GM21381 (cell line): ENCODE measurements at regions not wholly inside any gene's neighbourhood (a gene's known extent, or its start where the extent isn't known, plus 50 kb on each side); places are given as distances from the start of the nearest gene placed in this dataset.

ENCODE experiments used
- ATAC-seq: cut with Tn5 transposase; IDR thresholded peaks from one replicate; pipeline ENCODE4 v1.9.1; 2021; ENCODE audit warnings: mild to moderate bottlenecking, moderate library complexity; ENCODE audit not compliant: unreplicated experiment

DNA sequence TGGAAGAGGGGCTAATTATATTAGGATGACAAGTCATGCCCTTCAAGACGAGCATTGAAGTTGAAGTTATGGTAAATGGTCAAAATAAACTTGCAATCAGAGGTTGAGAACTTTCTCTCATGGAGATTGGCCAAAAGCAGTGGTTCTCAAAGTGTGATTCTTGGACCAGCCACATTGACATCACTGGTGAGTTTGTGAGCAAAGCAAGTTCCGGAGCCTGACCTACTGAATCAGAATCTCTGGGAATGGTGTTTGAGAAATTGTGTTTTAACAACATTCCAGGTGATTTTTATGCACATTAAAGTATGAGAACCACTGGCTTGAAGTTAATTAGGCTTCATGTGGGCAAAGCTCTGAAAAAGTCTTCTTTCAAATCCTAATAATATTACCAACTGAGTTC, 403.5 kb downstream of the ZSWIM6 start:
- ATAC-seq: no peak

DNA sequence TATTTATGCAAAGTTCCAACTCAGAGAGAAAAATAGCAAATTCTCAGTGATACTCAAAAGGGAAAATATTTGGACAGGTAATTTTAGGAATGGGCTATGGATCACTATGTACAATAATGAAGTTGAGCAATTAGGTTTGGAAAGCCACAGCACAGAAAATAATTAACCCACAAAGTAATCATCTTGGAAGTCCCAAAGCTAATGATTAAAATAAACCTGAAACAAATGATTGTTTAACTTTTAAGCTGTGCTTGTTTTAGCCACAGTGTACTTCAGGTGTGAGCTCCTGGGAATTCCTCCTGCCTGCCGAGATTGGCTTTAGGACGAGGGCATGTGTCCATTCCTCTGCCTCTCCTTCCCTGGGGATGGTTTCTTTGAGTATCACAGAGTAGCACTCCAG, 403.9 kb downstream of the ZSWIM6 start:
- ATAC-seq: no peak

DNA sequence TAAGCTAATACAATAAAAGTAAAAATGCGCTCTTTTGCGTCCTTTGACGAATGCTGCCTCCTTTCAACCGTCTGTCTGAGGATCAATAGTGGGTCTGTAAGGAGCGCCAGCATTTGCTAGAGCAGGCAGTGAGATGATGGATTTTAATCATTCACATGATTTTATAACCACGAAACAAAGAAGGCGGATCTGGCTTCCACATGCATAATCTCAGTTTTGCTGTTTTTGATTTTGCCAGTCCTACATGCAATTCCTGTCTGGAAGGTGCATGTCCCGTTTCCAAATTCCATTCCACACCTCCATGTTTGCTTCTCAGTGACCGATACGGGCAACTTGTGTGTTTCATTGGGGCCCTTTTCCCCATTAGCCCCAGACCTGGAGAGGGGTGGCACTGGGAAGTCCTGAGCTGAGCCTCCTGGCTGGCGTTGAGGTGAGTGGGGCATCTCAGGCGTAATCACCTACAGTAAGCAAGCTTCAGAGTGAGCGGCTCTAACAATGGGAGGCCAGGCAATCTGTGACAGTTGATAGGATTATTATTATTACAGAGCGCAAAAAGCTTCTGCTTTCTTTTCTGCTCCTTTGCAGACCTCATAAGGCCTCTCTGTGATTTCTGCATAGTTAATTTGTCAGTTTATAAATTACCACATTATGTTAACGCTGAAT, 405.4 kb downstream of the ZSWIM6 start:
- ATAC-seq: no peak

DNA sequence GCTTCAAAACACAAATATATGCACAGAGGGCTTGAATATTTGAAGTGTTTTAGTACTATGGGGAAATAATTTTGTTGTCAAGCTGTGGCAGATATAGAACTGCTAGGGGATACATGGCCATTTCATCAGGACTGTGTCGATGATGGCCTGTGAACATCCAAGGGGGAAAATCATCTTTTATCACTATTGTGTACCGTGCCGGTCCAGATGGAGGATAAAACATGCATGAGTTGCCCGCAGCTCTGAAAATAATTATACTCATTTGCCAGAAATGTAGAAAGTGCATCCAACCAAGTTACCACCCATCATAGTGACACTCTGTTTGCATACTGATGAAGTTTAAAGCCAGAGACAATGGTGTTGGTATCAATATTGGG, 405.9 kb downstream of the ZSWIM6 start:
- no peak for ATAC-seq

DNA sequence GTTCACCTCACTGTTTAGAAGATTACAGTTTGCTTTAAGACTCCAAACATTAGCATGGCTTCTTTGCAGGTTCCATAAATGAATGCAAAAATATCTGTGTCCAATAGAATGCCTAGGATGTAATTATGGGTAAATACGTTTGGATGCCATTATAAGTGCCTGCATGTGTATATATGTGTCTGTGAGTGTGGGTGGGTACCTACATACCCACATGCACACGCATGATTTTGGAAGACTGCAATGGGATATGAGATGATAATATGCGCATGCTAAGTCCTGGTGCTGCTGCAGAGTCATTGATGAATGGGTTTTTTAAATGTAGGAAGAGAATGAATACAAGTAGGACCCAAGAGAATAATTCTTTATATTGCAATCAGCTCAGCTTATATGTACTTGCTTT, 406.4 kb downstream of the ZSWIM6 start:
- ATAC-seq: no peak

DNA sequence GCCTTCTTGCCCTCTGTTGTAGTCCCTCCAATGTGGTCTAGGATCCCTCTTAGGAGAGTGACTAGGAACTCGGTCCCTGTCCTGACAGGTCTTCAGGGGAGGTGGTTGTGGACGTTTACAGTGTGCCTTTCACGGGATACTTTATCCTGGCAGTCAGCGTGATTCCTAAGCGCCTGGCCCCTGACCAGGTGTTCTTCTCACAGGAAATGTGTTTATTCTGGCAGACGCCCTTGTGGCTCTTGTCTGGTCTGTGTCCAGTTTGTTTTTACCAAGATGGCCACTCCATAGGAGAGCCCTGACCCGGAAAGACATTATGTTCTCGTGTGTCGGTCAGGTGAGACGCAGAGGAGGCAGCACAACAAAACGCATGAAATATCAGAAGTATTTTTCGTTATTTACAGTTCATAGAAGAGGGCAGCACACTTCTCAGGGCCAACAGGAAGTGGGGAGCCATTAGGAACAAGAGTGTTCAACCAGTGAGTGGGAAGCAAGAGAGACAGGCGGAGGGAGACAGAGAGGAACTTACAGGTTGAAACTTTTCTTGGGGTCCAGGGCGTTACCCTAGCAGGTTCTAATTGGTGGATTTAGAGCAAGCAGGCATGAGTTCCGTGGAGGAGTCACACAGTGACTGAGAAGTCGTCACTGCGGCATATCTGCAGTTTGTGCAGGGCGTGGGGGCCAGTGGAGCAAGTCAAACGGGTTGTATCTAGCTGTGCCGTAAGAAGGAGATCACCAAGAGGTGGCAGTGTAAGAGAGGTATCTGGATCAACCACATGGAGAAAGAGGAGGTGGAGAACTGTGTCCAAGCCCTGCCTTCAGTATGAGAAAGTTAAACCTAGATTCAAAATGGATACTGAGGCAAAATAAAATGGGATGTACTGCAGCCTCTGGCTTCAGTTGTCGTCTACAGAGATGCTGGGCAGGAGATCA, 412.9 kb downstream of the ZSWIM6 start:
- no peak for ATAC-seq

DNA sequence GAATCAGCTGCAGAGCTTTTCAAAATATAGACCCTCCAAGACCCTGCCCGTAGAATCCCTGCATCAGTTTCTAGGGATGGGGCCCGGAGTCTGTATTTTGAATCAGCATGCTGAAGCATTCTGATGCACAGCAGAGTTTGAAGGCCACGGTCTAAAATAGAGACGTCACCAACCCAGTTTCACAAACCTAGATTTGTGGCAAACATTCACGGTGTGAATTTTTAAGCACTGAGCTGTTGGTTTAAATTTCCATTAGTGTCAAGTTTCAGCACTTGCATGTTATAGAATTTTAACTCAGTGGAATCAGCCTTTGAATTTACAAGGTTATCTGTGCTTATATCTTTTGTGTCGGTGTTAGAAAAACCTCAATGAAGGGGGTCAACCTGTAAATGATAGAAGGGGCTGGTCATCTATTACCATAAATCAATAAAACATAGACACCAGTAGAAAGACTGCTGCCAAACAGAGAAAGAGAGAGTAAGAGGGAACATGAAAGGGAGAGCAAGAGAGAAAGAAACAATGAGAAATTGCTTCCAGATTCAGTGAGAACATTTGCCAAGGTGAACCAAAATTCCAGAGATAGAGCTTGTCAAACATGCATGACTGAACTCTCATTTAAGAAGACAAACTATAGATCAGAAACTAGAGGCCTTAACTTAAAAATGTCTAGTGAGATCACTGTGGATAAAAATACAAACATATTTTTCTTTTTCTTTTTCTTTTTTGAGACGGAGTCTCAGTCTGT, 414.9 kb downstream of the ZSWIM6 start:
- ATAC-seq: no peak

DNA sequence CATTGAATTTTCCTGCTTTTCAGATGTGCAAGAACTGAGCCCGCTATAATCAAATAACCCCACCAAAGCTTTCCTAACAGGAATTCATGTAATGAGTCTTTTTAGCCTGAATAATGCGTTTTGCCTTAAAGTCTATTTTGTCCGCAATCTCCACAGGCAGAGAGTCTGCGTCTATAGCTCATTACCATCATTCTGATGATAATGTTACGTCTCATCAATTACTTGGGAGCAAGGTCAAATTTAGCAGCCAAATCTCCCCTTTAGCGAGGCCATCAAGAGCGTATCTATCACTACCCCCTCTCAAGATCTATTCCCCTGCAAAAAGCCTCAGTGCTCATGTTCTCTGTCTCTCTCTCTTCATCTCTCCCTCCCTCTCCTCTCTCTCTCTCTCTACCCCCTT, 416.1 kb downstream of the ZSWIM6 start:
- no peak for ATAC-seq

DNA sequence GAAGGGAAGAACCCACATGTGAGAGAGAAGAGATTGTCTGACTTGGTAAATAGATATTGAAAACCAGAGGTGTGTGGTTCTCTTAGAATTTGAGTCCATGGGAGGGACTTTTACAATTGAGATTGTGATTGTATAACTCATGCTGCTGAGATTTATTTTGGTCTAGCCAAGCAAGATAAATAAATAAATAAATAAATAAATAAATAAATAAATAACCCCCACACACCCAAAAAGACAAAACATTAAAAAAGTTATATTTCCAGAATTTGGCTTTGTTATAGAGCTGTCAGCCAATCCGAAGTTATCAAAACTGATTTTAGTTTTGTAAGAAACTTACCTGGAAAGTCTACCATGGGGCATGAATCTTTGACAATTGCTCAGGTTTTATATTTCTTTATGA, 416.6 kb downstream of the ZSWIM6 start:
- ATAC-seq: no peak

DNA sequence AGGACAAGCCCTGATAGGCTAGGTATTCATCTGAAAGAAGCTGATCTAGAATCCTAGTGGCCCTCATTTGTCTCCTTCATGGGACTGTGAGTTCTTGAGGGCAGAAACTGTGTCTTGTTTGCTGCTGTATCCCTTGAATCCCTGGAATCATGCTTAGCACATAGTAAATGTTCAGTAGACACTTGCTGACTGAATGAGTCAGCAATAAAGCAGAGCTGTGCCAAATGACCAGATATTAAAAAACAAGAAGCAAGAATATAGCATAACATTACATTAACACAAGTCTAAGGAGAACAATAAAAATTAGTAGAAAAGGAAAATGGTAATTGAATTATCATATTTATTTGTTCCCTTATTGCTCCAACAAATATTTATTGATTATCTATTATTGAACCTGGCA, 420.5 kb downstream of the ZSWIM6 start:
- ATAC-seq: no peak

DNA sequence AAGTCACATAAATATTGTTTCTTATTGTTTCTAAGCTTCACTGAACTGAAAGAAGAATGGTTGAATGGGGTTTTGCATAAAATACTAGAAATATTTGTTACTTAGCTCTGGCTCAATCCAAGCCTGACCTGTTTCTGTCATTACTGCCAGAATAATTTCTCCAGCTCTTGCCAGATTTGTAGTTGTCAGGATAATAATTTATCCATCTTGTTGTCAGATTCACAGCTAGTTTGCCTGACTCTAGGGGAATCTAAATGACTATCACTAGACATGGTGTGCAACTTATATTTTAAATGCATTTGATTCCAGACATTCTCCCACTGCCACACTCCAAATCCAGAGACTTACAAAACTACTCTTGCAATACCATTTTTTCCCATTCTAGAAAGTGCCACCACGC, 422.7 kb downstream of the ZSWIM6 start:
- ATAC-seq: no peak

DNA sequence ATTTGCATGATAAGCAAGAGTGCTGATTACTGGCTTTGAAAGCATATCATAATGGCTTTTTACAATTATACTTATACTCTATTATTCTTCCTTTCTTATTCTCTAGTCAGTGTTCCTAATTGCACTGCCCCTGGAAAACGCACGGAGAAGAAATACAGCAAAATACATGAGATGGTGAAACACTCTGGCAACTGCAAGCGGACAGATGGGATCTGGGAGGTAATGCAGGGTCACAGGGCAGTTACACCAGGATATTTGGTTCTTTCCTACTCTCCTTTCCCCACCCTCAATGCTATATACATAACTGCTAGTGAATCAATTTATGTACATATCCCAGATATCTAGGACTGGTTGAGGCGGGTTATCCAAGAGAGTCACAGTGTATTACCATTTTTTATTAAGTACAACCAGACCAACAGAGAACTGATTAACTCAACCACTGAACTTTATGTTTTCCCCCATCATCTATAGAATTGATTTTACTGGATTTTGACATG, 423.7 kb downstream of the ZSWIM6 start:
- no peak for ATAC-seq

DNA sequence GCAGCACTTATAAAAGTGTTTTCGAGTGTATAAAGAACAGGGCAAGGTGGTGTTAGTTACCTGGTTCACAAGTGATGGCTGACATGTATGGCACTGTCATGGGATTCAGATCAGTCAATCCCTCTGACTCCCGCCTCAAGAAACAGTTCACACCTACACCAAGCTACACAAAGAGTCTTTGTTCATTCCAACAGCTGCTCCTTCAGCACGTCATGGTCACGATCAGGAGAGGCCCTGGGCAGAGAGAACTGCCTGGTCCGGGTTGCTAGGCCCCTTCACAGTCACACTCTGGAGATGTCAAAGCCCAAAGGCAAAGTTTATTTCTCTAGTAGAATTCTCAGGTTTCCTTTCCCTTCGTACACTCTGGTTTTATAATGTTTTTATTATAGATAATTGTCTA, 426.7 kb downstream of the ZSWIM6 start:
- ATAC-seq: no peak

DNA sequence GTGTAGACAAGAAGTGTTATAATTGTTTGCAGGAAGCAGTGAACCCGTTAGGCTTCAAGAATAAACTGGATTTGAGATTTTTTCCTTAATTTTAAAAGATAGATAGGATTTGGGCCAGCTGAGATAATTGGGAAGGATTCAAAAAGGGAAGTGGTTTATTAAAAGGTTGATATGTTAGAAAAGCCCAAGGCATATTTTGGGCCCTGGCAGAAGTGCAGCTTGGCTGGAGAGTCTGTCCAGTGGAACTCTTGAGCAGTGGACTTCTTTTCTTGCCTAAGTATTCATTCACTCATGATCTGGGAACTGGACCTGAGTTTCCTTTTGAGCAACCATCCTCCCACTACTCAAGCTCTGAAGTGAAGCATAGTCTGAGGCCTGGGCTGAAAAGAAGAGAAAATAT, 433.4 kb downstream of the ZSWIM6 start:
- no peak for ATAC-seq

DNA sequence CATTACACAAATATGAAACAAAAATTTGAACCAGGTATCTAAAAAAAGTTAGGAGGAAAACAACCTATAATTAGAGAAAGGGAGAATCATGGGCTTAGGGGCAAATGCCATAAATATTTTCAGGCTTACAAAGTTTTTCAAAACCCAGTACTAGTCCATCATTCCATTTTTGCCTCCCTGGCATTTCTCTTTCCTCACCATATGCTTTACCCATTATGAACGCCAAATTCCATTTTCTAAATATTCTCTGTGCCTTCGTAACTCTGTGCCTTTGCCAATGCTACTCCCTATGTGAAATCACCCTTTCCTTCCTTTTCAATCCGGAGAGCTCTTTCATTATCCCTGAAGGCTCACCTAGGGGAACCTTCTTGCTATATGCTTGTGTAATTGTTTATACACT, 434.1 kb downstream of the ZSWIM6 start:
- no peak for ATAC-seq

DNA sequence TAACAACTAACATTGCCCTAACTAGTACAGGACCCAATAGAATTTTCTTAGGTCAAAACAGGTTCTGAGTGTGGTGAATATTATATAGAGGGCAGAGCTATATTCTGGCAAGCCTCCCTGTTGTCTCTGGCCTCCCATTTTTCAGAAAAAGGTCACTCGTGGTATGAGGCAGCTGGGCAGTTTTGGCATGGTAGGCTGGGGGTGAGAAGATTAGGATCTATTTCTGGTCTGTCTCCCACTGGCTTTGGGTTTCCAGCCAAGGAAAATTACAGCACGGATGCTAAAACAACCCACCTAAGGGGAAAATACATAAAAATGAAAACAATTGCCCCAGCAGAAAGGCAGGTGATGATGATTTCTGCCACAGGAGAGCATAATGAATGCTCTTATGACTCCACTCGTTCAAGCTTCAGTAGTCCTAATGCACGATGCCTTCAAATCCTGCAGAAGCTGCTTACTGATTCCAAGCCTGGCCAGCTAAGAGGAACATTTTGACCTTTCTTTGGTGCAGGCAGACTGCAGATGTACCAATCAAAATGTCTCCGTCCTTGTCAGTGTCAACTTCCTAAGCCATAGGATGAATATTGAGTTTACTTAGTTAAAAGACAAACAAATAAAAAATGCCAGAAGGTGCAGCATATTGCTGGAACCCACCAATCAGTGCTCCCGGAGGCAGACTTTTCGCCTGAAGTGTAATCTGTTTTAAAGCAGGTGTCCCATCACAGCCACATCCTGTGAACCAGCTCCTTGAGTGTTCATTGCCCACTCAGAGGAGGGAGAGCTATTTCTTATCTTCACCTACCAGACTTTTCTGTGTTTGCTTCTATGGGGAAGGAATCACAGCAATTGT, 435.4 kb downstream of the ZSWIM6 start:
- ATAC-seq: no peak

DNA sequence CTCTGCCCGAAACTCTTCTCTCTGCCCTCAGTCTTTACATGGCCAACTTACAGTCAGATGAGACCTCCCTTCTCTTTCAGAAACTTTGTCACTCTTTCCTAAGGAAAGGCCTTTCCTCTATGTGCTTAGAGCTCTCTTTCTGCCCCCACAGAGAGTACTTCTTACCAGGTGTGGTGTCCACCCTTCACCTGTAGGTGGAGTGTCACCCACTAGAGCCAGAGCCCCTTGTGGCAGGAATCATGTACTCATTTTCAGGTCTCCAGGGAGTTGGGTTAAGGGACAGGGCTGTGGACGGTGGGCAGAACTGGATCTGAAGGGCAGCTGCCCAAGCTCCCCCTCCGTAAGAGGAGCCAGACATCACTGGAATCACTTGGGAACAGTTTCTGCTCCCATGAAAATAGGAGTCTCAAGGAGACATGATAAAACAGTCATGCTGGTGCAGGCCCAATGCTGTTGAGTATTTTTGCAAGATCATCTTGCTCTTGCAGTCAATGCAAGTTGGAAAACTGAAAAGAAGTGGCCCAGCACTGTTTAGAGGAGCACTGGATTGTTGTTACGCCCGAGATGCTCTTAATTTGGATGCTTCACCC, 436.7 kb downstream of the ZSWIM6 start:
- peak; percentile 97 for ATAC-seq

DNA sequence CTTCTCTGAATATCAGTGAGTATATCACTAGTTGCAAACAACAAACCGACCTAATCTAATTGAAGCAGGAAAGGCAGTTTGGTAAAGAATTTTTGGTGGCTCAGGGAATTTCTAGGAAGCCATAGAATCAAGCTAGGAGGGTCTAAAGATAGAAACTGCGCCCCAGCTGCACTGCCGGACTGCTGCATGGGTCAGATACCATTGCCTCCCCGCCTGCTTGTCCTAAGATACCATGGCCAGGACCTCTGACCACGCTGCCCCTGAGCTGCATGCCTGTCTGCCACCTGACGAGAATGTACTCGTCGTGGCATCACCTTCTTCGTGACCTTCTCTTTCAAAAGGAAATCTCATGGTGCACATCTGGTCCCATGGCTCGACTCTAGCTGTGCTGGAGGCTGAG, 439.0 kb downstream of the ZSWIM6 start:
- ATAC-seq: no peak

DNA sequence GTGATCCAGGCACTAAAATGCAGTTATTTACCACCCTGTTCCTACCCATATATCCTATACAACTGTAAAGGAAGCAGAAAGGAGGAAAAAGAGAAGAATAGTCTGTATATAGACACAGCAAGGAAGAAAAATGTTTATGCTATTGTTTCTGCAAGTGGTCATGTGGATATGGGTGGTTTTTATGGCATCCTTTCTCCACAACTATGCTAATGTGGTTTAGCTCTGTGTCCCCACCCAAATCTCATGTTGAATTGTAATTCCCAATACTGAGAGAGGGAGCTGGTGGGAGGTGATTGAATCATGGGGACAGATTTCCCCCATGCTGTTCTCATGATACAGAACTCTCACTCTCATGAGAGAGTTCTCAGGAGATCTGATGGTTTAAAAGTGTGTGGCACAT, 439.8 kb downstream of the ZSWIM6 start:
- no peak for ATAC-seq

DNA sequence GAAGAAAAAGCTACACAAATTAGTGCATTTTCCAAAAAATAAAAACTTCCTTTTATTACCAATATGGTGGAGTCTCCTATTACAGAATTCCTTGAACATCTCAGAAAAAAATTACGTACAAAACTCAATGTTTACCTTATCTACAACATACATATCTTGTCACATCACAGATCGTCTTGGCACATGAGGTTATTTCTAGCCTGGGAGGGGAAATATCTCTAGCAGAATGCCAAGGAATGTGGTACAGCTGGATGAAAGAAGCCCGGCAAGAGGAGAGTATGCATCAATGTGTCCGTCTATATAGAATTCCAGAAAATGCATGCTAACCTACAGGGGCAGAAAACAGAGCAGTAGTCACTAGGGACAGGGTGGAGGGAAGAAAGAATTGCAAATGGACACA, 443.8 kb downstream of the ZSWIM6 start:
- no peak for ATAC-seq
